GM21825 (cell line): ENCODE measurements at regions not wholly inside any gene's neighbourhood (a gene's known extent, or its start where the extent isn't known, plus 50 kb on each side); places are given as distances from the start of the nearest gene placed in this dataset.
"Not testable (repeated sequence)": the region's sequence is repeated elsewhere in the genome, so short reads cannot be mapped to it uniquely, and the experiment has no call there.

Source experiments
- ATAC-seq: cut with Tn5 transposase; IDR thresholded peaks from one replicate; pipeline ENCODE4 v1.9.1; 2021; ENCODE audit warnings: mild to moderate bottlenecking, moderate library complexity; ENCODE audit not compliant: unreplicated experiment

- ATAC-seq = no peak
Measured at GRCh38 chr3:124619887-124620599, 110.2 kb upstream of the UMPS start.

GRCh38 chr3:124620600-124621063 lies 109.6 kb upstream of the UMPS start:
- ATAC-seq = peak; percentile 66

- no peak for ATAC-seq
Measured at GRCh38 chr3:124621498-124621897, 108.8 kb upstream of the UMPS start.

- ATAC-seq = no peak
Measured at GRCh38 chr3:124625074-124625473, 105.2 kb upstream of the UMPS start.

- ATAC-seq = no peak
Measured at GRCh38 chr3:124627501-124627908, 102.7 kb upstream of the UMPS start.

GRCh38 chr3:124628863-124629262 lies 101.4 kb upstream of the UMPS start:
- no peak for ATAC-seq

- ATAC-seq = no peak
Measured at GRCh38 chr3:124629497-124629896, 100.8 kb upstream of the UMPS start.

- ATAC-seq = no peak
Measured at GRCh38 chr3:124630960-124631359, 99.3 kb upstream of the UMPS start.

- ATAC-seq = no peak
Measured at GRCh38 chr3:124631727-124632126, 98.5 kb upstream of the UMPS start.

GRCh38 chr3:124632566-124633140 lies 97.6 kb upstream of the UMPS start:
- no peak for ATAC-seq

GRCh38 chr3:124633524-124633923 lies 96.7 kb upstream of the UMPS start:
- ATAC-seq = no peak

- no peak for ATAC-seq
Measured at GRCh38 chr3:124634210-124635168, 95.8 kb upstream of the UMPS start.

GRCh38 chr3:124635169-124635539 lies 95.1 kb upstream of the UMPS start:
- ATAC-seq = no peak

GRCh38 chr3:124636101-124636862 lies 94.0 kb upstream of the UMPS start:
- ATAC-seq = no peak

- ATAC-seq = no peak
Measured at GRCh38 chr3:124636863-124637296, 93.4 kb upstream of the UMPS start.

GRCh38 chr3:124639406-124640237 lies 90.6 kb upstream of the UMPS start:
- peak; percentile 55 for ATAC-seq

- no peak for ATAC-seq
Measured at GRCh38 chr3:124640635-124641306, 89.5 kb upstream of the UMPS start.

- ATAC-seq = no peak
Measured at GRCh38 chr3:124643453-124643852, 86.8 kb upstream of the UMPS start.

GRCh38 chr3:124646186-124646585 lies 84.1 kb upstream of the UMPS start:
- ATAC-seq = not testable (repeated sequence)
